Liver (tissue), 3 donors: ENCODE measurements at regions not wholly inside any gene's neighbourhood (a gene's known extent, or its start where the extent isn't known, plus 50 kb on each side); places are given as distances from the start of the nearest gene placed in this dataset.

Experiments used
- FOXA1 ChIP-seq: IDR thresholded peaks from 2 replicates; pipeline ENCODE4 v1.6.1; 2016; ENCODE audit warnings: antibody characterized with exemption
- JUND ChIP-seq, 2 donors: IDR thresholded peaks; 2 replicates each; pipeline ENCODE4 v1.6.1; 2016; ENCODE audit warnings: antibody characterized with exemption in 2 of 2
- RAD21 ChIP-seq, 2 donors: IDR thresholded peaks; 2 replicates each; pipeline ENCODE4 v1.6.1; 2016; ENCODE audit warnings: antibody characterized with exemption in 2 of 2, mild to moderate bottlenecking in 2 of 2
- RXRA ChIP-seq, 2 donors: IDR thresholded peaks; 2 replicates each; pipeline ENCODE4 v1.6.1; 2017 to 2018; ENCODE audit warnings: antibody characterized with exemption in 2 of 2, mild to moderate bottlenecking in 1 of 2
- TAF1 ChIP-seq: conservative IDR thresholded peaks from 2 replicates; pipeline ENCODE4 v1.6.1; 2016; ENCODE audit warnings: antibody characterized with exemption, mild to moderate bottlenecking
- YY1 ChIP-seq: IDR thresholded peaks from 2 replicates; pipeline ENCODE4 v1.6.1; 2016; ENCODE audit warnings: antibody characterized with exemption, mild to moderate bottlenecking
- TF ChIP-seq, protein P1 (sequence below): fragments of 150-350 bp; IDR thresholded peaks from 2 replicates; pipeline ENCODE4 v1.5.1; 2017; ENCODE audit warnings: improper control_type of control experiment, low read depth, low read length; ENCODE audit not compliant: missing input control
- TF ChIP-seq, protein P2 (sequence below): IDR thresholded peaks from 2 replicates; pipeline ENCODE4 v1.6.1; 2016; ENCODE audit warnings: antibody characterized with exemption
- TF ChIP-seq, protein P3 (sequence below): IDR thresholded peaks from 2 replicates; pipeline ENCODE4 v1.6.1; 2016; ENCODE audit warnings: antibody characterized with exemption, mild to moderate bottlenecking
- donor health status: healthy.
- donor health status: healthy.

DNA sequence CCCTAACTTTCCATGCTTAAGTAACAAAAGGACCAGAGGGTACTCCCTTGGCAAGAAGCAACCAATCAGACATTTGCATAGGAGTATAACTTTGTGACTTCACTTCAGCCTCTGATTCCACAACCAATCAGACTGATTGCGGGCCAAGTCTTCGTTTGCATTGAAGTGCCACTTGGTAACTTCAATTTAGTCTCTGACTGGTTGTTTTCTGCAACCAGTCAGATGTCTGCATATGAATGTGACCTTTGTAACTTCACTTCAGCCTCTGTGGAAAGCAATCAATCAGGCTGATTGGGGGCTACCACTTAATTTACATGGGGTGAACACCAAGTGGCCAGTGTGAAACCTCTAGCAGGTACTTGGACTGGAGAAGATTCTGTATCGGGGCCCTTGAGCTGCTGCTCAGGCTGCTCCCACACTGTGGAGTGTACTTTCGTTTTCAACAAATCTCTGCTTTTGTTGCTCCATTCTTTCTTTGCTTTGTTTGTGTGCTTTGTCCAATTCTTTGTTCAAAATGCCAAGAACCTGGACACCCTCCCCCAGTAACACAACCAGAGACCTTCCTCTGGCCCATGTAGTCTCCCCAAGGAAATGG is 241.5 kb downstream of the ACKR3 start:
- TF ChIP-seq, protein P1, sequence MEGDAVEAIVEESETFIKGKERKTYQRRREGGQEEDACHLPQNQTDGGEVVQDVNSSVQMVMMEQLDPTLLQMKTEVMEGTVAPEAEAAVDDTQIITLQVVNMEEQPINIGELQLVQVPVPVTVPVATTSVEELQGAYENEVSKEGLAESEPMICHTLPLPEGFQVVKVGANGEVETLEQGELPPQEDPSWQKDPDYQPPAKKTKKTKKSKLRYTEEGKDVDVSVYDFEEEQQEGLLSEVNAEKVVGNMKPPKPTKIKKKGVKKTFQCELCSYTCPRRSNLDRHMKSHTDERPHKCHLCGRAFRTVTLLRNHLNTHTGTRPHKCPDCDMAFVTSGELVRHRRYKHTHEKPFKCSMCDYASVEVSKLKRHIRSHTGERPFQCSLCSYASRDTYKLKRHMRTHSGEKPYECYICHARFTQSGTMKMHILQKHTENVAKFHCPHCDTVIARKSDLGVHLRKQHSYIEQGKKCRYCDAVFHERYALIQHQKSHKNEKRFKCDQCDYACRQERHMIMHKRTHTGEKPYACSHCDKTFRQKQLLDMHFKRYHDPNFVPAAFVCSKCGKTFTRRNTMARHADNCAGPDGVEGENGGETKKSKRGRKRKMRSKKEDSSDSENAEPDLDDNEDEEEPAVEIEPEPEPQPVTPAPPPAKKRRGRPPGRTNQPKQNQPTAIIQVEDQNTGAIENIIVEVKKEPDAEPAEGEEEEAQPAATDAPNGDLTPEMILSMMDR = no peak
- TF ChIP-seq YY1 (no peak), RAD21 (IDR thresholded peaks at IDR 0.05) (peak in 1 of 2 donors; percentile 8), TAF1 (no peak), RXRA (IDR thresholded peaks at IDR 0.05) (no peak), JUND (IDR thresholded peaks at IDR 0.05) (no peak), FOXA1 (no peak)
- TF ChIP-seq, protein P2, sequence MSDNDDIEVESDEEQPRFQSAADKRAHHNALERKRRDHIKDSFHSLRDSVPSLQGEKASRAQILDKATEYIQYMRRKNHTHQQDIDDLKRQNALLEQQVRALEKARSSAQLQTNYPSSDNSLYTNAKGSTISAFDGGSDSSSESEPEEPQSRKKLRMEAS = no peak
- TF ChIP-seq, protein P3, sequence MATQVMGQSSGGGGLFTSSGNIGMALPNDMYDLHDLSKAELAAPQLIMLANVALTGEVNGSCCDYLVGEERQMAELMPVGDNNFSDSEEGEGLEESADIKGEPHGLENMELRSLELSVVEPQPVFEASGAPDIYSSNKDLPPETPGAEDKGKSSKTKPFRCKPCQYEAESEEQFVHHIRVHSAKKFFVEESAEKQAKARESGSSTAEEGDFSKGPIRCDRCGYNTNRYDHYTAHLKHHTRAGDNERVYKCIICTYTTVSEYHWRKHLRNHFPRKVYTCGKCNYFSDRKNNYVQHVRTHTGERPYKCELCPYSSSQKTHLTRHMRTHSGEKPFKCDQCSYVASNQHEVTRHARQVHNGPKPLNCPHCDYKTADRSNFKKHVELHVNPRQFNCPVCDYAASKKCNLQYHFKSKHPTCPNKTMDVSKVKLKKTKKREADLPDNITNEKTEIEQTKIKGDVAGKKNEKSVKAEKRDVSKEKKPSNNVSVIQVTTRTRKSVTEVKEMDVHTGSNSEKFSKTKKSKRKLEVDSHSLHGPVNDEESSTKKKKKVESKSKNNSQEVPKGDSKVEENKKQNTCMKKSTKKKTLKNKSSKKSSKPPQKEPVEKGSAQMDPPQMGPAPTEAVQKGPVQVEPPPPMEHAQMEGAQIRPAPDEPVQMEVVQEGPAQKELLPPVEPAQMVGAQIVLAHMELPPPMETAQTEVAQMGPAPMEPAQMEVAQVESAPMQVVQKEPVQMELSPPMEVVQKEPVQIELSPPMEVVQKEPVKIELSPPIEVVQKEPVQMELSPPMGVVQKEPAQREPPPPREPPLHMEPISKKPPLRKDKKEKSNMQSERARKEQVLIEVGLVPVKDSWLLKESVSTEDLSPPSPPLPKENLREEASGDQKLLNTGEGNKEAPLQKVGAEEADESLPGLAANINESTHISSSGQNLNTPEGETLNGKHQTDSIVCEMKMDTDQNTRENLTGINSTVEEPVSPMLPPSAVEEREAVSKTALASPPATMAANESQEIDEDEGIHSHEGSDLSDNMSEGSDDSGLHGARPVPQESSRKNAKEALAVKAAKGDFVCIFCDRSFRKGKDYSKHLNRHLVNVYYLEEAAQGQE = peak; percentile 17
